Mononuclear cell (primary cell): ENCODE measurements at regions not wholly inside any gene's neighbourhood (a gene's known extent, or its start where the extent isn't known, plus 50 kb on each side); places are given as distances from the start of the nearest gene placed in this dataset.

Experiments used
- H3K27me3 ChIP-seq: 2 replicates; pipeline ENCODE4 v1.6.0; 2011; ENCODE audit warnings: low read length, control low read depth; ENCODE audit not compliant: insufficient read depth
- H3K4me1 ChIP-seq: 2 replicates; pipeline ENCODE4 v1.5.1; 2011; ENCODE audit warnings: mild to moderate bottlenecking, low read length, control low read depth; ENCODE audit not compliant: insufficient read depth
- H3K4me3 ChIP-seq: 2 replicates; pipeline ENCODE4 v1.5.1; 2011; ENCODE audit warnings: mild to moderate bottlenecking, low read length, moderate library complexity
- H3K9me3 ChIP-seq: 2 replicates; pipeline ENCODE4 v1.5.1; 2011; ENCODE audit warnings: low read depth, mild to moderate bottlenecking, control low read depth, low read length

DNA sequence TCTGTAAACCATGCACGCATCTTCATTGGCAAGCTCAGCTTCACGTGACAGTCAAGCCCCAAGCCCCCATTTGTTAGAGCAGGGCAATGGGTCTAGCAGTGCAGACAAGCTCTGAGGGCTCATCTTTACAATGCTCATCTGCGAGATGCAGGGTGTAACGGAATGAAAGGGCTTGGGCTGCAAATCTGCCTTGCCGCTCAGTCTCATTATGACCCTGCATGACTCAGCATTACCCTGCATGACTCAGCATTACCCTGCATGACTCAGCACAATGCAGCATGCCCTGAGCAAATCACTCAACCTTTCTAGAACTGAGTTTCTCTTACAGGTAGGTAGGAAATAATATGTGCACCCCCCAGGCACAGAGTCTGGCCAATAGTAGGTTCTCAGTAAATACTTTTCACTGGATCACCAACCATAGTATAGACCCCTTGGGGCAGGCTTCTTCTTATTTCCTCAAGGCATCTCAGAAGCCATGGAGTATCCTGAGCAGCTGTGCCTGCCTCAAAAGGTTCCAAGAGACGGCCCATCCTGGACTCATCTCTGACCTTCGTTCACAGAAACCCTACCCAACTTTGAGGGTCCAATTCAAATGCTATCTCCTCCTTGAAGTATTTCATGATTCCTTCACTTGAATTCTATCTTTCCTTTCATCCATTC, 391.3 kb upstream of the CDH5 start:
- H3K27me3 ChIP-seq, result no peaks in the 10 kb centered on the region
- H3K4me3 ChIP-seq, result no peak overlapping the region
- no peaks in the 10 kb centered on the region for H3K9me3 ChIP-seq
- no peaks in the 10 kb centered on the region for H3K4me1 ChIP-seq

- H3K27me3 ChIP-seq, result no peaks in the 10 kb centered on the region
- no peaks in the 10 kb centered on the region for H3K9me3 ChIP-seq
- no peak overlapping the region for H3K4me3 ChIP-seq
- H3K4me1 ChIP-seq, result no peaks in the 10 kb centered on the region
These were observed 399.1 kb upstream of the CDH5 start for GRCh38 chr16:65967376-65967775.

DNA sequence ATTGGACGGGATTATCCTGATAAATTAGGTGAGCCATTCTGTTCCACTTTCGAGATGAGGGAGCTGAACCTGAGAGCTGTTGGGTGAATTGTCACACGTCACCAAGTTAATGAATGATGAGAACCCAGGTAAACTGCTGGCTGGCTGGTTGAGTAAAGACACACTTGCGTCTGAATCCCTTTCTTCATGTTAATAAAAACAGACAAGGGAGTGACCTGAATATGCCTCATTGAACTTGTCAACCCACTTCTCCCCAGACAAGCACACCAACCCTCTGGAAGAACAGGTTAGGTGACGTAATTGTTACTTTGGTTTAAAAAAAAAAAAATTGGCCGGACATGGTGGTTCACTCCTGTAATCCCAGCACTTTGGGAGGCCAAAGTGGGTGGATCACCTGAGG, 400.9 kb upstream of the CDH5 start:
- H3K27me3 ChIP-seq, result no peaks in the 10 kb centered on the region
- H3K9me3 ChIP-seq, result no peaks in the 10 kb centered on the region
- H3K4me3 ChIP-seq, result no peak overlapping the region
- no peaks in the 10 kb centered on the region for H3K4me1 ChIP-seq

- no peaks in the 10 kb centered on the region for H3K4me1 ChIP-seq
- H3K4me3 ChIP-seq, result no peak overlapping the region
- no peaks in the 10 kb centered on the region for H3K9me3 ChIP-seq
- no peaks in the 10 kb centered on the region for H3K27me3 ChIP-seq
These were observed 401.7 kb upstream of the CDH5 start for GRCh38 chr16:65964752-65965151.

DNA sequence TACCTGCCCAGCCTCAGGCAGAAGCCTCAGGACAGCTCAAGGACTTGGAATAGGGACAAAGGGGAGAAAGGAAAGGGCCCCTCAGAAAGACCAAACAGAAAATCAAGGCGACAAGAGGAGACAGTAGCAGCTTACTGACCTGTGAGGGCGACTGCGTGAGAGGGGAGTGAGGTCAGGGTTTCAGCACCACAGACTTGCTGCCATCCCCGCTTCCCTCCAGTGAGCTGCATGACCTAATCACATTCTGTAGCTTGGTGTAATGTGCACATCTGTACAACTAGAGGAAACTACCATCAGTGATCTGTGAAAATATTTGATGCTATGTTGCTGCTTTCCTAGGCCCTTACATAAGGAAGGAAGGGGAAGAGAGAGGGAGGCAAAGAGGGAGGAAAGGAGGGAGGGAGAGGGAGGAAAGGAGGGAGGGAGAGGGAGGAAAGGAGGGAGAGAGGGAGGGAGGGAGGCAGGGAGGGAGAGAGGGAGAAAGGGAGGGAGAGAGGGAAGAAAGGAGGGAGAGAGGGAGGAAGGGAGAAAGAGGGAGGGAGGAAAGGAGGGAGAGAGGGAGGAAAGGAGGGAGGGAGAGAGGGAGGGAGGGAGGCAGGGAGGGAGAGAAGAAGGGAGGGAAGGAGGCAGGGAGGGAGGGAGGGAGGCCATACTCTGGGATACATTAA, 404.9 kb upstream of the CDH5 start:
- no peaks in the 10 kb centered on the region for H3K4me1 ChIP-seq
- no peak overlapping the region for H3K4me3 ChIP-seq
- H3K27me3 ChIP-seq, result no peaks in the 10 kb centered on the region
- no peaks in the 10 kb centered on the region for H3K9me3 ChIP-seq

GRCh38 chr16:65959983-65960382, 406.5 kb upstream of the CDH5 start:
- Histone ChIP-seq H3K27me3 (no peaks in the 10 kb centered on the region), H3K4me1 (no peaks in the 10 kb centered on the region), H3K9me3 (no peaks in the 10 kb centered on the region), H3K4me3 (no peak overlapping the region)

DNA sequence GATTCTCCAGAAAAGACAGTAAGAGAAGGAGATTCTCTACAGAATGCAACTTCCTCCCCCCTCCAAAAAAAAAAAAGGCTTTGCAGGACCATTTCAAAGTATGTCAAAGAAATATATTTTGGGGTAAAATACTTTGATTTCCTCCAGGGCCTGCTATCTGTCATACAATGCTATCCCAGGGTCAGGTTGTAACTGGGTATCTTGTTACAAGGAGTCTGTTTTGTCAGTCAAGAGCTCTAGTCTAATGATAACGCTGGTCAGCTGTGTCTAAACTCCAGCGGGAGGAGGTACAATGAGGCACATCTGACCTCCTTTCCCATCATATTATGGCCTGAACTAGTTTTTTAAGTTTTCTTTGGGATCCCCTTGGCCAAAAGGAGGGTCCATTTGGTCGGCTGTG, 408.4 kb upstream of the CDH5 start:
- no peaks in the 10 kb centered on the region for H3K27me3 ChIP-seq

DNA sequence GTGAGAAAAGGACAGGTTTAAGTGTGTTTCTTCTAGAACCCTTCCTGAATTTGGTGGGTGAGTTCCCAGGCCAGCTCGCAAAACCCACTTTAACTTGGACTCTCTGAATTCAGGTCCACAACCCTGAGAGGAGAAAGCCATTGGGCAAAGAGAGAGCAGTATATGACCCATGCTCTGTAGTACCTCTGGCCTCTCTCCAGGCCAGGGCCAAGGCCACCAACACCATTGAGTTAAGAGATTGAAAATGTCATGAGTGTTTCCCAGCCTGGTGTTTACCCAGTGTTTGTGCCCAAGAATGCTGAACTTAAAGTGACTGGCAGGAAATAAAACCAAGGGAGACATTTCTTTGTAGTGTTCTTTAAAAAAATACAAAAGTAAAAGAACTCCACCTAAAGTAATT, 410.4 kb upstream of the CDH5 start:
- H3K4me3 ChIP-seq, result no peak overlapping the region
- no peaks in the 10 kb centered on the region for H3K27me3 ChIP-seq
- H3K4me1 ChIP-seq, result no peaks in the 10 kb centered on the region
- H3K9me3 ChIP-seq, result no peaks in the 10 kb centered on the region

More for the DNA sequence above, 408.4 kb upstream of the CDH5 start:
- H3K9me3 ChIP-seq, result no peaks in the 10 kb centered on the region
- H3K4me3 ChIP-seq, result no peak overlapping the region
- no peaks in the 10 kb centered on the region for H3K4me1 ChIP-seq

GRCh38 chr16:65954446-65954845, 412.0 kb upstream of the CDH5 start:
- no peaks in the 10 kb centered on the region for H3K9me3 ChIP-seq
- H3K27me3 ChIP-seq, result no peaks in the 10 kb centered on the region
- H3K4me1 ChIP-seq, result no peaks in the 10 kb centered on the region
- no peak overlapping the region for H3K4me3 ChIP-seq

DNA sequence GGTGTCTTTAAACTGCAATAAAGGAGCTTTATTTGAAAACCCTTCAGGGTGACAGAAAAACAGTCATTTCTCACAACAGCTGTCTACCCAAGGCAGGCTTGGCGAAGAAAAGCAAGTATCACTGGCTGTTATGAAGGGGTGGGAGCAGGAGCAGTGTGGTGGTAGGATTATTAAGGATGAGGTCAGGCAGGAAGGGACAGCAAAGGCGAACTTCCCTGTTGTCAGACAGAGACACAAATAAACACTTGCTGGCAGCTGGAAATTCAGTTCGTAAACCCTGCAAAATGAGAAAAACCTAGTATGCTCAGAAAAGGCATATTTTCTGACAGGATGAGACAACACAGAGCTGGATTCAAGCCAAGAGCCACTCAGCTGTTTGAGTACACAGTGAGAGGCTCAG, 416.3 kb upstream of the CDH5 start:
- H3K9me3 ChIP-seq, result no peaks in the 10 kb centered on the region
- H3K4me1 ChIP-seq, result no peaks in the 10 kb centered on the region
- H3K27me3 ChIP-seq, result no peaks in the 10 kb centered on the region
- H3K4me3 ChIP-seq, result no peak overlapping the region

- H3K9me3 ChIP-seq, result no peaks in the 10 kb centered on the region
- no peak overlapping the region for H3K4me3 ChIP-seq
- H3K4me1 ChIP-seq, result no peaks in the 10 kb centered on the region
- H3K27me3 ChIP-seq, result no peaks in the 10 kb centered on the region
These were observed 418.1 kb upstream of the CDH5 start for GRCh38 chr16:65948361-65948760.

GRCh38 chr16:65947951-65948350, 418.5 kb upstream of the CDH5 start:
- no peaks in the 10 kb centered on the region for H3K9me3 ChIP-seq
- H3K4me3 ChIP-seq, result no peak overlapping the region
- H3K27me3 ChIP-seq, result no peaks in the 10 kb centered on the region
- no peaks in the 10 kb centered on the region for H3K4me1 ChIP-seq

DNA sequence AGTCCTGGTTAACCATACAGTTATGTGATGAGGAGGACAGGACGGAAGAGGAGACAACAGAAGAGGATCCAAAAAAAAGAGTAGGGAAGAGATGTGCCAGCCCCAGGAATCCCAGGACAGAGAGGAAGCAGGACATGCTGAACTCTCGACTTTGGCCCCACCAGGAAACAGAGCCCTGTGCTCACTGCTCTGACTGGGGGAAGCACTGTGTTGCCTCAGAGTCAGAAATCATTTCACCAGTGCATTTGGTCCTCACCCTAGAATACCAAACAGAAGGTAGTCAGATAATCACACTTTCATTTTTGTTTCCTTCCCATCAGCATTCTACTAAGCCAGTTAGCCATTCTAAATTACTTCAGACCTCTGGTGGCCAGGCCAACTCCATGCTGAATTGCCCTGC, 421.0 kb upstream of the CDH5 start:
- no peaks in the 10 kb centered on the region for H3K9me3 ChIP-seq
- H3K4me1 ChIP-seq, result no peaks in the 10 kb centered on the region
- H3K4me3 ChIP-seq, result no peak overlapping the region
- H3K27me3 ChIP-seq, result no peaks in the 10 kb centered on the region

DNA sequence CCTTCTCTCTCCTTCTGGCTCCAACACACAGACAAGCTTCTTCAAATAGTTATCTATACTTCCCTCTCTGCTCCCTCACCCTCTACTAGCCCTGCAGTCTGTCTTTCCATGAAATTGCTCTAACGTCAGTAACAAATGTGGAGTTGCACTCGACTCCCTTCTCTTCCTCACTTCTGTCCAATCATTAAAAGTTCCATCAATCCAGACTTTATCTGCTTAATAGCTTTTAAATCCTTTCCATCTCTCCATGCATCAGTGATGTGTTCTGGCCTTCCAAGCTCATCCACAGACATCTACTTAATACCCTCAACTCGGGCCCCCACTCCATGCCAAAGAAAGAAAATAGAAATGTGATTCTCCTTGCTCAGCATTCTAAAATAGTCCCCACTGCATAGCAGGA, 422.1 kb upstream of the CDH5 start:
- Histone ChIP-seq H3K9me3 (no peaks in the 10 kb centered on the region), H3K4me1 (no peaks in the 10 kb centered on the region), H3K4me3 (no peak overlapping the region)

DNA sequence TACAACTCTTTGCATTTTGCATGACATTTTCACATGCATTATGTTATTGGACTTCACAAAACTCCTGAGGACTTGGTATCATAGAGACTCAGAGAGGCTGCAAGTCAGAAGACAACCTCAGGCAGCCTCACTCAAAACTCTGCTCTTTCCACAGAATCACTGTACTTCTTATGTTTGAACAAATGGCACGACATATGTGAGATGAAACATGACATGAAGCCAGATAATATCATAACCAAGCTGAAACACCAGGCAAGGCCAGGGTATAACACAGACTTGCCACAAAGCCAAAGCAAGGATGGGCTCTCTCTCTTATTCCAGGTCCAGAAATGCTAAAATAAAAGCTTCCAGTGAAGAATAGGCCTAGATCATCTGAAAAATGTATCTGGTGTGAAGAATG, 425.8 kb upstream of the CDH5 start:
- no peaks in the 10 kb centered on the region for H3K9me3 ChIP-seq
- no peak overlapping the region for H3K4me3 ChIP-seq
- no peaks in the 10 kb centered on the region for H3K4me1 ChIP-seq
- no peaks in the 10 kb centered on the region for H3K27me3 ChIP-seq

More for the DNA sequence above, 422.1 kb upstream of the CDH5 start:
- no peaks in the 10 kb centered on the region for H3K27me3 ChIP-seq

DNA sequence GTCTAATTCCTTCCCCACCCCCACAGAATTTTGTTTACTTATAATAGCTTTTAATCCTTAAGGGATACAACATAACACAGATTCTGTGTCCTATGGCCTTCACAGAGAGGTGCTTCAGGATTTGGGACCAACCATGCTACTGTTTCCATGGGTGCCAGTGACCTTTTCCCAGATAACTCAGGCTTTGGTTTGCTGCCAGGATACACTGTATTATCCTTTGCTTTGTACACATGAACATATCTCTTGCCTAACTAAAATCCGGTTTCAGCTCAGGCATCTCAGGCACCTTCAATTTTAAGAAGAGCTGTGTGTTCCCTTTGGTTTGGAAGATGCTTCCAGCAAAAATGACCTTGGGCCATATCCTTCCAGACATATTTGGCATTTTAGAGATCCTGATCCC, 428.4 kb upstream of the CDH5 start:
- no peak overlapping the region for H3K4me3 ChIP-seq
- H3K9me3 ChIP-seq, result no peaks in the 10 kb centered on the region
- no peaks in the 10 kb centered on the region for H3K4me1 ChIP-seq
- no peaks in the 10 kb centered on the region for H3K27me3 ChIP-seq
